A673 (cell line): ENCODE measurements at regions not wholly inside any gene's neighbourhood (a gene's known extent, or its start where the extent isn't known, plus 50 kb on each side); places are given as distances from the start of the nearest gene placed in this dataset.

ENCODE experiments used
- EZH2 ChIP-seq: fragments of 200-600 bp; sonication (generic); IDR thresholded peaks from 2 replicates; pipeline ENCODE4 v1.6.1; 2017; ENCODE audit warnings: borderline replicate concordance, low read depth, mild to moderate bottlenecking, mixed read lengths, antibody characterized with exemption, low read length; ENCODE audit not compliant: poor library complexity, severe bottlenecking
- TF ChIP-seq, protein P1 (sequence below): fragments of 300-800, 200-600 bp; sonication (generic); conservative IDR thresholded peaks from 2 replicates; pipeline ENCODE4 v1.5.1; 2017; ENCODE audit warnings: low read depth, mild to moderate bottlenecking, antibody characterized with exemption, low read length, moderate library complexity, mixed read lengths

GRCh38 chr1:38578271-38578951 lies 281.2 kb downstream of the RRAGC start:
- TF ChIP-seq, protein P1, sequence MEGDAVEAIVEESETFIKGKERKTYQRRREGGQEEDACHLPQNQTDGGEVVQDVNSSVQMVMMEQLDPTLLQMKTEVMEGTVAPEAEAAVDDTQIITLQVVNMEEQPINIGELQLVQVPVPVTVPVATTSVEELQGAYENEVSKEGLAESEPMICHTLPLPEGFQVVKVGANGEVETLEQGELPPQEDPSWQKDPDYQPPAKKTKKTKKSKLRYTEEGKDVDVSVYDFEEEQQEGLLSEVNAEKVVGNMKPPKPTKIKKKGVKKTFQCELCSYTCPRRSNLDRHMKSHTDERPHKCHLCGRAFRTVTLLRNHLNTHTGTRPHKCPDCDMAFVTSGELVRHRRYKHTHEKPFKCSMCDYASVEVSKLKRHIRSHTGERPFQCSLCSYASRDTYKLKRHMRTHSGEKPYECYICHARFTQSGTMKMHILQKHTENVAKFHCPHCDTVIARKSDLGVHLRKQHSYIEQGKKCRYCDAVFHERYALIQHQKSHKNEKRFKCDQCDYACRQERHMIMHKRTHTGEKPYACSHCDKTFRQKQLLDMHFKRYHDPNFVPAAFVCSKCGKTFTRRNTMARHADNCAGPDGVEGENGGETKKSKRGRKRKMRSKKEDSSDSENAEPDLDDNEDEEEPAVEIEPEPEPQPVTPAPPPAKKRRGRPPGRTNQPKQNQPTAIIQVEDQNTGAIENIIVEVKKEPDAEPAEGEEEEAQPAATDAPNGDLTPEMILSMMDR: no peak
- no peak for TF ChIP-seq EZH2
